PC-3 (cell line): ENCODE measurements at regions not wholly inside any gene's neighbourhood (a gene's known extent, or its start where the extent isn't known, plus 50 kb on each side); places are given as distances from the start of the nearest gene placed in this dataset.
"Not testable (repeated sequence)": the region's sequence is repeated elsewhere in the genome, so short reads cannot be mapped to it uniquely, and the experiment has no call there.

Source experiments
- ATAC-seq: fragments of 200-7000 bp; cut with Tn5 transposase; 2 replicates; pipeline ENCODE4 v1.9.1; 2020; ENCODE audit warnings: mild to moderate bottlenecking, moderate library complexity
- BruUV-seq: library from RNA; stranded (reverse); fragments of 400-500 nt; replicated peaks from 2 replicates; lab custom pipeline; 2021; lab: Mats Ljungman, UMichigan
- CTCF ChIA-PET: fragments of 300-600 bp; sonication (Branson Sonifier 250); formaldehyde crosslinking; loops from one replicate; lab custom pipeline; 2022; ENCODE audit warnings: antibody characterized with exemption; lab: Charles Lee
- POLR2A ChIA-PET: fragments of 300-600 bp; sonication (Branson Sonifier 250); formaldehyde crosslinking; loops from one replicate; lab custom pipeline; 2022; ENCODE audit warnings: antibody characterized with exemption; ENCODE audit not compliant: unreplicated experiment; lab: Charles Lee
- DNase-seq: peaks from one replicate; pipeline ENCODE4 v3.0.0-alpha.2; 2015
- H2AFZ ChIP-seq: fragments of 300-600 bp; sonication (generic); 2 replicates; pipeline ENCODE4 v1.6.0; 2016; ENCODE audit warnings: antibody characterized with exemption, low read length
- H3F3A ChIP-seq: fragments of 300-600 bp; sonication (generic); one replicate; pipeline ENCODE4 v1.6.0; 2017; ENCODE audit warnings: antibody characterized with exemption, low read length, control low read depth, mild to moderate bottlenecking; ENCODE audit not compliant: unreplicated experiment
- H3K27ac ChIP-seq: fragments of 300-600 bp; sonication (generic); 2 replicates; pipeline ENCODE4 v1.5.1; 2016; ENCODE audit warnings: mild to moderate bottlenecking, low read length
- H3K27me3 ChIP-seq: fragments of 300-600 bp; sonication (generic); 2 replicates; pipeline ENCODE4 v1.6.1; 2016; ENCODE audit warnings: low read length, mixed read lengths
- H3K36me3 ChIP-seq: fragments of 300-600 bp; sonication (generic); 2 replicates; pipeline ENCODE4 v1.6.1; 2016; ENCODE audit warnings: low read depth, mixed run types, low read length, mixed read lengths
- H3K4me1 ChIP-seq: fragments of 300-600 bp; sonication (generic); 2 replicates; pipeline ENCODE4 v1.5.1; 2016; ENCODE audit warnings: low read length; ENCODE audit not compliant: insufficient read depth
- H3K4me2 ChIP-seq: fragments of 300-600 bp; sonication (generic); 2 replicates; pipeline ENCODE4 v1.6.0; 2016; ENCODE audit warnings: low read length
- H3K4me3 ChIP-seq: fragments of 300-600 bp; sonication (generic); 2 replicates; pipeline ENCODE4 v1.5.1; 2016; ENCODE audit warnings: mild to moderate bottlenecking, low read length, mixed read lengths
- H3K79me2 ChIP-seq: fragments of 300-600 bp; sonication (generic); 2 replicates; pipeline ENCODE4 v1.6.1; 2017; ENCODE audit warnings: low read length, mixed read lengths
- H3K9ac ChIP-seq: fragments of 300-600 bp; sonication (generic); 2 replicates; pipeline ENCODE4 v1.6.0; 2016; ENCODE audit warnings: mild to moderate bottlenecking, low read length
- H3K9me2 ChIP-seq: fragments of 300-600 bp; sonication (generic); replicated peaks from 2 replicates; pipeline ENCODE4 v1.6.1; 2016; ENCODE audit warnings: mixed run types, low read length, mixed read lengths
- H3K9me3 ChIP-seq: fragments of 300-600 bp; sonication (generic); 2 replicates; pipeline ENCODE4 v1.6.1; 2016; ENCODE audit warnings: low read length, mixed read lengths
- H4K20me1 ChIP-seq: fragments of 300-600 bp; sonication (generic); 2 replicates; pipeline ENCODE4 v1.6.1; 2016; ENCODE audit warnings: low read length, mixed read lengths
- EZH2 ChIP-seq: fragments of 300-600 bp; sonication (generic); IDR thresholded peaks from one replicate; pipeline ENCODE4 v1.6.1; 2017; ENCODE audit warnings: antibody characterized with exemption, mild to moderate bottlenecking, low read length; ENCODE audit not compliant: unreplicated experiment
- EZH2phosphoT487 ChIP-seq: fragments of 300-600 bp; sonication (generic); IDR thresholded peaks from 2 replicates; pipeline ENCODE4 v1.6.1; 2018; ENCODE audit warnings: mild to moderate bottlenecking, antibody characterized with exemption, low read length, borderline replicate concordance
- intact Hi-C: fragments of 100-400 bp; cut with micrococcal nuclease; formaldehyde crosslinking; loops from 2 replicates; pipeline ENCODE4 v1.9.0; 2023
- TF ChIP-seq, protein P1 (sequence below): fragments of 300-600 bp; sonication (generic); conservative IDR thresholded peaks from 2 replicates; pipeline ENCODE4 v1.5.1; 2017; ENCODE audit warnings: antibody characterized with exemption, low read depth, mild to moderate bottlenecking, low read length

DNA sequence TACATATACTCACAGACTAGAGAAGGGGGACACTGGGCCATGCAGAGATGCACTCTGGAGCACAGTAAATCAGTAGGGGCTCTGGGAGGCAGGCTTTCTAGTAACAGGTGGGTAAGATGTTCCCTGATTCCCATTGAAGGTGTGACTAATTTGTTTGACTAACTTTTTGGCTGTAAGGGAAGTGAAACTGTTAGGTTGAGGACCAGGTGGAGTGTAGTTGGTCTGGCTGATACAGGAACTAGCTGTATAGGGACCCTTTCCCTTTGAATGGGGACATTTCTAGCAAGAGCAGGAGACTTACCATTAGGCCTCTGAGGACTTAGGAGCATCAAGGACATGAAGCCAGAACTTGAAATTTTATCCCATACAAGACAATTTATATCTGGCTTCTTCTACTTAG is 989.6 kb upstream of the COX7C start:
- Histone ChIP-seq H4K20me1 (no peaks in the 10 kb centered on the region), H3K79me2 (no peaks in the 10 kb centered on the region), H3K4me2 (no peak overlapping the region), H3K27ac (no peak overlapping the region), H3F3A (no peaks in the 10 kb centered on the region), H2AFZ (no peak overlapping the region), H3K9ac (no peak overlapping the region), H3K36me3 (no peaks in the 10 kb centered on the region), H3K4me3 (no peak overlapping the region), H3K27me3 (no peaks in the 10 kb centered on the region), H3K4me1 (no peaks in the 10 kb centered on the region), H3K9me2 (no peaks in the 10 kb centered on the region), H3K9me3 (no peaks in the 10 kb centered on the region)
- ATAC-seq: no peak
- BruUV-seq: no TSS peak
- POLR2A ChIA-PET: no interaction called here
- TF ChIP-seq, protein P1, sequence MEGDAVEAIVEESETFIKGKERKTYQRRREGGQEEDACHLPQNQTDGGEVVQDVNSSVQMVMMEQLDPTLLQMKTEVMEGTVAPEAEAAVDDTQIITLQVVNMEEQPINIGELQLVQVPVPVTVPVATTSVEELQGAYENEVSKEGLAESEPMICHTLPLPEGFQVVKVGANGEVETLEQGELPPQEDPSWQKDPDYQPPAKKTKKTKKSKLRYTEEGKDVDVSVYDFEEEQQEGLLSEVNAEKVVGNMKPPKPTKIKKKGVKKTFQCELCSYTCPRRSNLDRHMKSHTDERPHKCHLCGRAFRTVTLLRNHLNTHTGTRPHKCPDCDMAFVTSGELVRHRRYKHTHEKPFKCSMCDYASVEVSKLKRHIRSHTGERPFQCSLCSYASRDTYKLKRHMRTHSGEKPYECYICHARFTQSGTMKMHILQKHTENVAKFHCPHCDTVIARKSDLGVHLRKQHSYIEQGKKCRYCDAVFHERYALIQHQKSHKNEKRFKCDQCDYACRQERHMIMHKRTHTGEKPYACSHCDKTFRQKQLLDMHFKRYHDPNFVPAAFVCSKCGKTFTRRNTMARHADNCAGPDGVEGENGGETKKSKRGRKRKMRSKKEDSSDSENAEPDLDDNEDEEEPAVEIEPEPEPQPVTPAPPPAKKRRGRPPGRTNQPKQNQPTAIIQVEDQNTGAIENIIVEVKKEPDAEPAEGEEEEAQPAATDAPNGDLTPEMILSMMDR: no peak
- TF ChIP-seq EZH2phosphoT487: no peak
- no peak for TF ChIP-seq EZH2
- CTCF ChIA-PET: no interaction called here
- DNase-seq: no peak
- intact Hi-C loops: no loop called here

- ATAC-seq: peak; percentile 96
- Histone ChIP-seq H2AFZ (peak overlapping the region; percentile 92), H3K4me2 (peak overlapping the region; percentile 73), H3K9ac (peak overlapping the region; percentile 56), H3K4me3 (peak overlapping the region; percentile 68)
- H3K4me1 ChIP-seq, H3K79me2 ChIP-seq, H3K27ac ChIP-seq, intact Hi-C loops, H4K20me1 ChIP-seq, POLR2A ChIA-PET, H3K27me3 ChIP-seq, H3K36me3 ChIP-seq, H3F3A ChIP-seq, H3K9me3 ChIP-seq, CTCF ChIA-PET, H3K9me2 ChIP-seq: not testable (repeated sequence)
- DNase-seq: peak; percentile 9
- BruUV-seq: TSS peak; percentile 60
These were observed 979.1 kb upstream of the COX7C start for GRCh38 chr5:85638495-85639125.

- intact Hi-C loops: no loop called here
- ATAC-seq (no peak), DNase-seq (no peak)
- Histone ChIP-seq H3K4me1 (no peaks in the 10 kb centered on the region), H3K9me2 (no peaks in the 10 kb centered on the region), H3K9ac (no peak overlapping the region), H4K20me1 (no peaks in the 10 kb centered on the region), H3K36me3 (no peaks in the 10 kb centered on the region), H3K4me2 (no peak overlapping the region), H3F3A (no peaks in the 10 kb centered on the region), H3K27ac (no peak overlapping the region), H3K9me3 (no peaks in the 10 kb centered on the region), H3K4me3 (no peak overlapping the region), H2AFZ (no peak overlapping the region), H3K27me3 (no peaks in the 10 kb centered on the region), H3K79me2 (no peaks in the 10 kb centered on the region)
- TF ChIP-seq EZH2phosphoT487 (no peak), EZH2 (no peak)
- TF ChIP-seq, protein P1: no peak
- BruUV-seq: no TSS peak
- ChIA-PET POLR2A (no interaction called here), CTCF (no interaction called here)
These were observed 971.7 kb upstream of the COX7C start for GRCh38 chr5:85646036-85646435.
